Mucosa of stomach (tissue), 1 donor: ENCODE measurements at regions not wholly inside any gene's neighbourhood (a gene's known extent, or its start where the extent isn't known, plus 50 kb on each side); places are given as distances from the start of the nearest gene placed in this dataset.

ENCODE experiments used
- H3K27me3 ChIP-seq: one replicate; pipeline ENCODE4 v1.7.0; 2013; ENCODE audit warnings: mild to moderate bottlenecking, low read length; ENCODE audit not compliant: control insufficient read depth, insufficient read depth
- H3K36me3 ChIP-seq: one replicate; pipeline ENCODE4 v1.7.0; 2013; ENCODE audit warnings: low read length; ENCODE audit not compliant: control insufficient read depth, insufficient read depth
- H3K4me1 ChIP-seq: one replicate; pipeline ENCODE4 v1.7.0; 2013; ENCODE audit warnings: mild to moderate bottlenecking, low read length; ENCODE audit not compliant: control insufficient read depth, insufficient read depth
- H3K4me3 ChIP-seq: one replicate; pipeline ENCODE4 v1.7.0; 2013; ENCODE audit warnings: low read length
- H3K9ac ChIP-seq: one replicate; pipeline ENCODE4 v1.7.0; 2013; ENCODE audit warnings: mild to moderate bottlenecking, low read length, moderate library complexity
- H3K9me3 ChIP-seq: one replicate; pipeline ENCODE4 v1.7.0; 2013; ENCODE audit warnings: mild to moderate bottlenecking, low read length, moderate library complexity; ENCODE audit not compliant: control insufficient read depth
- donor health status: Pancreatic carcinoma.

DNA sequence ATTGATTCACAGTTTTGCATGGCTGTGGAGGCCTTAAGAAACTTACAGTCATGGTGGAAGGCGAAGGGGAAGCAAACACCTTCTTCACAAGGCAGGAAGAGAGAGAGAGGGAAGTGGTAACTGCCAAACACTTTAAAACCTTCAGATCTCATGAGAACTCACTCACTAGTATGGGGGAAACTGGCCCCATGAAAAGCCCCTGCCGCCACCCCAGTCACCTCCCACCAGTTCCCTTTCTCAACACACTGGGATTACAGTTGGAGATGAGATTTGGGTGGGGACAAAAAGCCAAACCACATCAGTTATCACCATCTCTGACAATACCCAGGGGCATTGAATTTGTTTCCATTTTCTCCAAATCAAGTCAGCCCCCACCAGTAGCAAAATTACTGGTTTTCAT lies 740.4 kb downstream of the GATA3 start:
- Histone ChIP-seq H3K4me1 (peaks cover 3% of the 10 kb centered on the region), H3K27me3 (no peaks in the 10 kb centered on the region), H3K9me3 (no peaks in the 10 kb centered on the region), H3K9ac (no peak overlapping the region), H3K4me3 (no peak overlapping the region), H3K36me3 (no peaks in the 10 kb centered on the region)

DNA sequence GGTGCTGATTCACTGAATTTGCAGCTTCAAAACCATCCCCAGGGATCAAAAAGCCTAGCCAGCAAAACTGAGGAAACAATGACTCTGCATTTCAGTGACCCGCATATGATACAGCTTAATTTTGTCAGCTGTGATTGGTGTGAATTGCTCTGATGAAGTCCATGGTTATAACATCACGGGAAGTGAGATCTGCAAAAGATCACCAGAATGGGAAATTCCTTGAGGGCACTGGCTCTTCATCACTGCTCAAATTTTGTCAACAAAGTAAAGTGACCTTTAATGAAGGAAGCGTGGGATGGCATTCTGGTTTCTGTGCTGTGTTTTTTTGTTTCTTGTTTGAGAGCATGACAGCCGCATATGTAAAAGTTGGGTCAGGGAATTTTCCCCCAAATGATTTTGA lies 745.9 kb downstream of the GATA3 start:
- Histone ChIP-seq H3K9me3 (no peaks in the 10 kb centered on the region), H3K4me3 (no peak overlapping the region), H3K4me1 (no peaks in the 10 kb centered on the region), H3K9ac (no peak overlapping the region), H3K27me3 (no peaks in the 10 kb centered on the region), H3K36me3 (no peaks in the 10 kb centered on the region)

DNA sequence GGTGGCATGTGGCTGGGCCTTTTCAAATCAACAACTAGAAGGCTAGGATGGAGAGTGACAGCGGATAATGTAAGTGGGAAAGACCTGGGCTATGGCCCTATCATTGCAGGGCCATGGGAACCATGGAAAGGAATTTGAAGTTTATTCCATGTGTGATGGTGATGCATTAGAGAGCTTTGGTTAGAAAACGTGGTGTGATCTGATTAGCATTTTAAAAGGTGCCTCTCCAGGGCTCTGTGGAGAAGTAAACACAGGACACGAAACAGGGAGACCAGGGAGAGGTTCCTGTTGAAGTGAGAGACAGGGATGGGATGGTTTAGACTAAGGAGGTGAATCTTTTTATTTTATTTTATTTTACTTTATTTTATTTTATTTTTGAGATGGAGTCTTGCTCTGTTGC lies 749.5 kb downstream of the GATA3 start:
- H3K27me3 ChIP-seq: no peaks in the 10 kb centered on the region
- H3K36me3 ChIP-seq: no peaks in the 10 kb centered on the region

DNA sequence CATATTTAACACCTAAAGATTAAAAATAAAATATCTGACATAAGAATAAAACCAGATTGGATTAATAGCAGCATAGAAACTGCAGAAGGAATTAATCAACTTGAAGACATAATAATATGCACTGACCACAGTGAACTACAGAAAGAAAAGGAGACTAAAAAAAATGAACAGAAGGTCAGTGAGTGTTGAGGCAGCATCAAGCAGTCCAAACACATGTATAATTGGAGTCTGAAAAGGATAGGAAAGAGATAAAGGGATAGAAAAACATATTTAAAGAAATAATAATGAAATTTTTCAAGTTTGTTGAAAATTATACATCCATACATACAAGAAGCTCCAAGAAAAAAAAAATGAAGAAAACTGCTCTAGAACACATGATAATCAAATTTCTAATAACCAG lies 756.2 kb downstream of the GATA3 start:
- H3K36me3 ChIP-seq: no peaks in the 10 kb centered on the region
- H3K4me3 ChIP-seq: no peak overlapping the region
- H3K4me1 ChIP-seq: no peaks in the 10 kb centered on the region
- H3K9ac ChIP-seq: no peak overlapping the region
- H3K9me3 ChIP-seq: no peaks in the 10 kb centered on the region
- H3K27me3 ChIP-seq: no peaks in the 10 kb centered on the region

More for the DNA sequence above, 749.5 kb downstream of the GATA3 start:
- Histone ChIP-seq H3K4me1 (no peaks in the 10 kb centered on the region), H3K9me3 (no peaks in the 10 kb centered on the region), H3K9ac (no peak overlapping the region), H3K4me3 (no peak overlapping the region)

DNA sequence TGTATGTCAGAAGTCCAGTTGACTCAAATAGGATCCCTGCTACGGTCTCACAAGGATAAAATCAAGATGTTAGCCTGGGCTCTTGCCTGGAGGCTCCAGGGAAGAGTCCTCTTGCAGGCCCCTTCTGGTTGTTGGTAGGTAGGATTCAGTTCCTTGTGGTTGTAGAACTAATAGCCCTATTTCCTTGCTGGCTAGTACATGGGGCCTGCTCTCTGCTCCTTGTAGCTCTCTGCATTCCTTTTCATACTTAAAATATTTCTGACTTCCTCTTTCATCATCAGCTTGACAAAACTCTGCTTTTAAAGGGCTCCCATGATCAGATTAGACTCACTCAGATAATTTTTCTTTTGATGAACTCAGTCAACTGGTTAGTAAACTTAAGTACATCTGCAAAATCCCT lies 756.7 kb downstream of the GATA3 start:
- no peaks in the 10 kb centered on the region for H3K27me3 ChIP-seq
- no peak overlapping the region for H3K4me3 ChIP-seq

DNA sequence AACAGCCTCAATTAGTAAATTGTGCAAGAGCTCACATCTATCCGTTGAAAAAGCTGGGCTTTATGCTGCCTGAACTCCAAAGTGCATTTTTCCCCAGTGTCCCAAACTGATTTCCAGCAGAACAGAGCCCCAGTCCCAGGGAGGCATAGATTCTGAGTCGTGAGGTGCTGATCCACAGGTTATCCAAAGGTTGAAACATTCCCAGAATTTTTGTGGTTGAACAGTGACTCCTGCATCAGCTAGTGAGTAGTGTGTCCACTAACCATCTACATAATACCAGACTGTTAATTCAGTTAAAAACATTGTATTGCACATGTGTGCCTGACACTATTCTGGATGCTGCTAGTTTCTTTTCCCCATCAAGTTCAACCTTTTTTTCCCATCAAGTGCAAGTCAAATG lies 761.5 kb downstream of the GATA3 start:
- Histone ChIP-seq H3K9ac (no peak overlapping the region), H3K4me1 (no peaks in the 10 kb centered on the region), H3K27me3 (no peaks in the 10 kb centered on the region), H3K36me3 (no peaks in the 10 kb centered on the region), H3K9me3 (no peaks in the 10 kb centered on the region), H3K4me3 (no peak overlapping the region)

More for the DNA sequence above, 756.7 kb downstream of the GATA3 start:
- H3K4me1 ChIP-seq: no peaks in the 10 kb centered on the region
- no peaks in the 10 kb centered on the region for H3K9me3 ChIP-seq
- no peak overlapping the region for H3K9ac ChIP-seq
- no peaks in the 10 kb centered on the region for H3K36me3 ChIP-seq

DNA sequence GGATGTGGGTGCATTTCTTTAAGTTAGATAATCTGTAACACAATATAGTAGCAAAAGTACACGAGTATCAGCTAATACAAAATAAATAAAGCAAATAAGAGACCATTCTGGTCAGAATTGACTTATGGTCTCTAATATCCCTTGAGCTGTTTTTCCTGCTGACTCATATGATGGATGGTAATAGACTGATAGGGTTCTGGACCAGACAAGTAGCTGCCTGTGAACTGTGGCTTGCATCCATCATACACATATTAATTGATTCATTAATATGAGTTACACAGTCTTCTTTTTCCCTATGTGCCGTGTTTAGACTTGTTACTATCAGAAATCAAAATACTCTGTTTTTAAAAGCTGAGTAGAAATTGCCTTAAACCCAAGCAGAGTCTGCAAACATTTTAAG lies 762.8 kb downstream of the GATA3 start:
- Histone ChIP-seq H3K4me1 (no peaks in the 10 kb centered on the region), H3K4me3 (no peak overlapping the region), H3K27me3 (no peaks in the 10 kb centered on the region), H3K36me3 (no peaks in the 10 kb centered on the region), H3K9me3 (no peaks in the 10 kb centered on the region), H3K9ac (no peak overlapping the region)

DNA sequence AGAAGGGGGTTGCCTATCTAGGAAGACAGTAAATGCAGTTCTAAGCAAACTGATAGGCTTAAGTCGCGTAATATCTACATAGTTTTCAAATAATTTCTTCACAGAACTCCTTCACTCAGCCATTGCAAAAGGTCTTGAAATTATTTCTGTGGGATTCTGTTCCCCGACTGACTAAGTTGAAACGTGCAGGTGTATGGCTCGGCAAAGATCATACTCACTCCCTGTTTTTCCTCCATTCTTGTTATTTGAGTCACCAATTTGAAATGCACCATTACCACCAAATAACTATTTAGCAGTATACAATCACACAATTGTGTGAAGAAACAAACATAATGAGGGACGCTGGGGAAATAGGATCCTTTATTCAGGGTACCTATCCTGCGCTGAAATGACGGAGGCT lies 771.1 kb downstream of the GATA3 start:
- no peaks in the 10 kb centered on the region for H3K9me3 ChIP-seq

DNA sequence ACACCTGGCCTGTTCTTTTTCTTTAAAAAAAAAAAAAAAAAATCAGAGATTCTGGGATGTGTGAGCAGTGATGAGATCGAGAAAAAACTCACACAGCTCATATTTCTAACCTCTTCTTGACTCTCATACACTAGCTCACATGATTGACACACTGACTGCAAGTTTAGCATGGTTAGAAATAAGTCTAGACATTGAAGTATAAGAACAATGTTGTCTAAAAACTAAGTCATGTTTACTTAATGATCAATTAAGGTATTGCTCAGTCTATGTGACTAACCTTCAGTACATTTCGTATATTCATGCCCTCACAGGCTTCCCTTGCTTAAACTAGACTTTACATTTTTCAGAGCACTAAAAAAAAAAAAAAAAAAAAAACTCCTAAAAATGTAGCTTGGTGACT lies 775.1 kb downstream of the GATA3 start:
- H3K9me3 ChIP-seq: no peaks in the 10 kb centered on the region
- H3K36me3 ChIP-seq: no peaks in the 10 kb centered on the region
- no peak overlapping the region for H3K4me3 ChIP-seq
- no peak overlapping the region for H3K9ac ChIP-seq
- H3K4me1 ChIP-seq: no peaks in the 10 kb centered on the region
- H3K27me3 ChIP-seq: no peaks in the 10 kb centered on the region

More for the DNA sequence above, 771.1 kb downstream of the GATA3 start:
- Histone ChIP-seq H3K4me1 (no peaks in the 10 kb centered on the region), H3K9ac (no peak overlapping the region), H3K27me3 (no peaks in the 10 kb centered on the region), H3K36me3 (no peaks in the 10 kb centered on the region), H3K4me3 (no peak overlapping the region)

DNA sequence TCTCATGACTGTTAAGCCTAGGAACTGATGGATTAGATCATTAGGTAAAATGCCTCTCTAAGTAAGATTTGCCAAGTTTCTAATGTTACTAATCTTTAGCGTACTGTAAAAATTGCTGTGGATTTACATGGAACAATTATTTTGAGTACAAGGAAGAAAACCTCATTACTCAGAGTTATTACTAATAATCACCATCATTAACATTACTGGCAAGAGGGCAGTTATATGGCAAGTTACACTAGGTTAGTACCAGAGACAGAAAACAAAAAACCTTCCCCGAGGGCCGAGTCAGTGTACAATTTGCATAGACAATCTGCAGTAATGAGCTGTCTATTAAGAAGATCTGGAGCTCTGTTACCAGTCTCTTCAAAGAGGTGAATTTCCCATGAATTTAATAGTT lies 775.6 kb downstream of the GATA3 start:
- H3K4me3 ChIP-seq: no peak overlapping the region
- H3K36me3 ChIP-seq: no peaks in the 10 kb centered on the region
- H3K9ac ChIP-seq: no peak overlapping the region
- H3K4me1 ChIP-seq: no peaks in the 10 kb centered on the region
- no peaks in the 10 kb centered on the region for H3K9me3 ChIP-seq
- no peaks in the 10 kb centered on the region for H3K27me3 ChIP-seq

DNA sequence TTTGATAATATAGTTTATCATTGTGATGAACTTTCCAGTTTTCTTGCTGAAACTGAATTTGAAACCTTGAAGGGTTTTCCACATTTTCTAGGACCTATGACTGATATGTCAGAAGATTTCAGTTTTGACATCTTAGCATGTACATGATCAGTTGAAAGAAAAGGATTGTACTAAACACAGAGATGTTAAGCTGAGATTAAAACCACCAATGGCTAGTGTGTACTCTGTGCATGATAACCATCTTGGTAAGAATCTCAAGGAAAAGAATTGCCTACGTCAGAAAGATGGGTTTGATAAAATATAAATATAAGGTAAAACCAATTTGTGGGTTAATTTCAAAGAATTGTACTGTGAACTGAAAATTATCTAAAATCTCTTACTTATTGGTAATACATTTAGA lies 776.4 kb downstream of the GATA3 start:
- Histone ChIP-seq H3K9ac (no peak overlapping the region), H3K4me1 (no peaks in the 10 kb centered on the region), H3K36me3 (no peaks in the 10 kb centered on the region), H3K4me3 (no peak overlapping the region), H3K27me3 (no peaks in the 10 kb centered on the region), H3K9me3 (no peaks in the 10 kb centered on the region)

DNA sequence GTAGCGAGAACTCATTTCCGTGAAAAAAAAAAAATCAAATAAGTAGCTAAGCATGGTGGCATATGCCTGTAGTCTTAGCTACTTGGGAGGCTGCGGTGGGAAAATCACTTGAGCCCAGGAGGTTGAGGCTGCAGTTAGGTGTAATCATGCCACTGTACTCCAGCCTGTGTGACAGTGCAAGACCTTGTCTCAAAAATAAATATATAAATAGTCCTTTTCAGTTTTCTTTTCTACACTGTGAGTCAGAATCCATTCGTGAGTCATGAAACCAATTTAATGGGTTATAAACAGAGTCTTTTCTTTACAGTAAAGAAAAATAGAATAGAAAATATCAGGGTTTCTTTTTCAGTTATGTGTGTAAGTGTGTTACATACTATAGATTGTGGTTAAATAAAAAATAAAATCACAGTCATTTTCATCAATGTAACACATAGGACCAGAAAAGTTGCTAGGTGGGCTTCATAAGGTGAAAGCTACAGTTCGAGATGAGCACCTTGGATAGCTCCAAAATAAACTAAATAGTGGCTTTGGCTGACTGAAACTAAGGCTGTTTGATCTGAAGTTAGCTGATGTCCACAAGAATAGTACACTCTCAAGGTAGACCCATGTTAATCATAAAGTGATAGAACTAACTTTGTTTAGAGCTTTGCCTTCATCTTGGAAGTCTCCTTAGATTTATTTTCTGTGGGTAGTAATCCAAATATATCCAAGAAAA lies 781.1 kb downstream of the GATA3 start:
- no peak overlapping the region for H3K4me3 ChIP-seq
- H3K36me3 ChIP-seq: no peaks in the 10 kb centered on the region
- no peaks in the 10 kb centered on the region for H3K9me3 ChIP-seq
- no peak overlapping the region for H3K9ac ChIP-seq
- no peaks in the 10 kb centered on the region for H3K27me3 ChIP-seq
- H3K4me1 ChIP-seq: no peaks in the 10 kb centered on the region

DNA sequence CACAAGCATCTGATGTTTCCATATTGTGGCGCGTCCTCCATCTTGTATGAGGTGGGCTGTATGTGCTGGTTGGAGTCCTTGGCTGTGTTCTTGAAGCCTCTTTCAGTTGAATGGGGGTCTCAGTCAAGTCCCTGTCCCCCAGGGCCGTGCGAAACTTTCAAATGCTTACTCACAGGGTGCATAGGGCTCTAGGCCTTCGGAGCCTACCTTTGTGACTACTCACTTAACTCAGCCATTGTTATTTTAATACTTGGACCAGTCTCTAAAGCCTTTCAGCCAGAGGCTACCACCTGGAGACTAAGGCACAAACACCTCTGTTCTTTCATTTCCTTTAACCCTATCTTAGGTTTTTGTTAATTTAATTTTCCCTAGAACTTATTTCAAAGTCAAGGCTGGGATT lies 785.9 kb downstream of the GATA3 start:
- H3K27me3 ChIP-seq: no peaks in the 10 kb centered on the region
- H3K9ac ChIP-seq: no peak overlapping the region
- no peaks in the 10 kb centered on the region for H3K4me1 ChIP-seq
- H3K36me3 ChIP-seq: no peaks in the 10 kb centered on the region
- no peaks in the 10 kb centered on the region for H3K9me3 ChIP-seq
- H3K4me3 ChIP-seq: no peak overlapping the region
